22Rv1 (cell line): ENCODE measurements at regions not wholly inside any gene's neighbourhood (a gene's known extent, or its start where the extent isn't known, plus 50 kb on each side); places are given as distances from the start of the nearest gene placed in this dataset.

Experiments used
- CTCF ChIP-seq: fragments of 450-650 bp; IDR thresholded peaks from 2 replicates; pipeline ENCODE4 v1.5.1; 2017; ENCODE audit warnings: mild to moderate bottlenecking
- ZFX ChIP-seq: fragments of 450-650 bp; IDR thresholded peaks from 2 replicates; pipeline ENCODE4 v1.6.1; 2017; ENCODE audit warnings: antibody characterized with exemption, borderline replicate concordance

DNA sequence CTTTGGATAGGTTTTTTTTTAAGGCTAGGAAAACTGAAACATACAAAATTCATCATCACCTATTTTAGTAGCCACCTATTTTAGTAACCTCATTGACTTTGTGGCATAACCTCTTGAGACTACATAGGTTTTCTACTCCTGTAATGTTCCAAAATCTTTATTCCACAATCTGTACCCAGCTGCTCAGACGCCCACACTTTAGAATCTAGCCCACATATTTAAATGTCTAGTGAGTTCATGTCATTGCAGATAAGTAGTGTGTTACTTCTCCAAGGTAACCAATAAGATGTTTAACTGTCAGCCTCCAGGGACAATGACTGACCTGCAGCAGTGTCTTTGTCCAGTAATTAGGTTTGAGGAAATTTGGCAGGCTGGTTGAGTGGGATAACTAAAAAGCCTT, 330.2 kb downstream of the MZT1 start:
- TF ChIP-seq CTCF, result no peak
- no peak for TF ChIP-seq ZFX
